Loucy (cell line): ENCODE measurements at regions not wholly inside any gene's neighbourhood (a gene's known extent, or its start where the extent isn't known, plus 50 kb on each side); places are given as distances from the start of the nearest gene placed in this dataset.

Experiments
- H2AFZ ChIP-seq: fragments of 200-600 bp; sonication (generic); 2 replicates; pipeline ENCODE4 v1.6.0; 2016; ENCODE audit warnings: antibody characterized with exemption, mild to moderate bottlenecking, low read length, moderate library complexity
- H3F3A ChIP-seq: fragments of 200-600 bp; 2 replicates; pipeline ENCODE4 v1.6.0; 2016; ENCODE audit warnings: antibody characterized with exemption, low read depth, mild to moderate bottlenecking
- H3K27me3 ChIP-seq: fragments of 200-600 bp; sonication (generic); 2 replicates; pipeline ENCODE4 v1.6.1; 2014; ENCODE audit warnings: low read length, mild to moderate bottlenecking; ENCODE audit not compliant: insufficient read depth, poor library complexity, severe bottlenecking
- H3K36me3 ChIP-seq: fragments of 200-600 bp; sonication (generic); 2 replicates; pipeline ENCODE4 v1.6.1; 2016; ENCODE audit warnings: low read length; ENCODE audit not compliant: insufficient read depth
- H3K4me1 ChIP-seq: fragments of 200-600 bp; sonication (generic); 2 replicates; pipeline ENCODE4 v1.5.1; 2014; ENCODE audit warnings: low read length, mild to moderate bottlenecking; ENCODE audit not compliant: insufficient read depth, poor library complexity, severe bottlenecking
- H3K4me2 ChIP-seq: fragments of 200-600 bp; sonication (generic); 2 replicates; pipeline ENCODE4 v1.6.0; 2014; ENCODE audit warnings: antibody characterized with exemption, low read length, low read depth, mild to moderate bottlenecking; ENCODE audit not compliant: poor library complexity, severe bottlenecking
- H3K4me3 ChIP-seq: fragments of 200-600 bp; sonication (generic); 2 replicates; pipeline ENCODE4 v1.5.1; 2014; ENCODE audit warnings: low read length, mild to moderate bottlenecking, mixed read lengths; ENCODE audit not compliant: poor library complexity, severe bottlenecking
- H3K79me2 ChIP-seq: fragments of 200-600 bp; sonication (generic); 2 replicates; pipeline ENCODE4 v1.6.1; 2014; ENCODE audit warnings: low read length; ENCODE audit not compliant: insufficient read depth
- H3K9ac ChIP-seq: fragments of 200-600 bp; sonication (generic); 2 replicates; pipeline ENCODE4 v1.6.0; 2014; ENCODE audit warnings: mild to moderate bottlenecking, low read depth, low read length, moderate library complexity; ENCODE audit not compliant: poor library complexity, severe bottlenecking
- H3K9me2 ChIP-seq: fragments of 200-600 bp; sonication (generic); replicated peaks from 2 replicates; pipeline ENCODE4 v1.6.1; 2016; ENCODE audit warnings: low read depth, low read length, mixed read lengths
- H3K9me3 ChIP-seq: fragments of 200-600 bp; sonication (generic); 2 replicates; pipeline ENCODE4 v1.6.1; 2014; ENCODE audit warnings: mild to moderate bottlenecking, antibody characterized with exemption, low read length, low read depth; ENCODE audit not compliant: insufficient read depth
- H4K20me1 ChIP-seq: fragments of 200-600 bp; sonication (generic); 2 replicates; pipeline ENCODE4 v1.6.0; 2014; ENCODE audit warnings: antibody characterized with exemption, low read length, mild to moderate bottlenecking; ENCODE audit not compliant: insufficient read depth, poor library complexity, severe bottlenecking
- CTCF ChIP-seq: fragments of 200-600 bp; sonication (generic); conservative IDR thresholded peaks from 2 replicates; pipeline ENCODE4 v1.5.1; 2014; ENCODE audit warnings: mild to moderate bottlenecking, antibody characterized with exemption, low read length
- EZH2phosphoT487 ChIP-seq: fragments of 200-600 bp; IDR thresholded peaks from 2 replicates; pipeline ENCODE4 v1.6.1; 2018; ENCODE audit warnings: antibody characterized with exemption, mild to moderate bottlenecking, moderate library complexity, borderline replicate concordance

GRCh38 chr18:66325251-66325650, 278.6 kb downstream of the CDH19 start:
- no peaks in the 10 kb centered on the region for H3K9me2 ChIP-seq
- H3K9me3 ChIP-seq, result no peaks in the 10 kb centered on the region
- H3K4me2 ChIP-seq, result no peak overlapping the region
- H3K9ac ChIP-seq, result no peak overlapping the region
- H2AFZ ChIP-seq, result no peak overlapping the region
- H4K20me1 ChIP-seq, result no peaks in the 10 kb centered on the region
- no peaks in the 10 kb centered on the region for H3K4me1 ChIP-seq
- TF ChIP-seq EZH2phosphoT487, result no peak
- no peak for TF ChIP-seq CTCF
- no peaks in the 10 kb centered on the region for H3K27me3 ChIP-seq
- H3K36me3 ChIP-seq, result no peaks in the 10 kb centered on the region
- no peak overlapping the region for H3K4me3 ChIP-seq
- H3F3A ChIP-seq, result no peaks in the 10 kb centered on the region
- H3K79me2 ChIP-seq, result no peaks in the 10 kb centered on the region

GRCh38 chr18:66324616-66325015, 279.3 kb downstream of the CDH19 start:
- no peaks in the 10 kb centered on the region for H3K79me2 ChIP-seq
- no peaks in the 10 kb centered on the region for H3K27me3 ChIP-seq
- H4K20me1 ChIP-seq, result no peaks in the 10 kb centered on the region
- H3K9me3 ChIP-seq, result no peaks in the 10 kb centered on the region
- H3K36me3 ChIP-seq, result no peaks in the 10 kb centered on the region
- H3K4me3 ChIP-seq, result no peak overlapping the region
- no peaks in the 10 kb centered on the region for H3F3A ChIP-seq
- H2AFZ ChIP-seq, result no peak overlapping the region
- TF ChIP-seq CTCF (no peak), EZH2phosphoT487 (no peak)
- H3K4me2 ChIP-seq, result no peak overlapping the region
- no peak overlapping the region for H3K9ac ChIP-seq
- H3K4me1 ChIP-seq, result no peaks in the 10 kb centered on the region
- H3K9me2 ChIP-seq, result no peaks in the 10 kb centered on the region

GRCh38 chr18:66317243-66318090, 286.4 kb downstream of the CDH19 start:
- H3K27me3 ChIP-seq, result no peaks in the 10 kb centered on the region
- no peak overlapping the region for H3K9ac ChIP-seq
- H3K9me2 ChIP-seq, result no peaks in the 10 kb centered on the region
- no peaks in the 10 kb centered on the region for H3K36me3 ChIP-seq
- no peaks in the 10 kb centered on the region for H4K20me1 ChIP-seq
- no peak overlapping the region for H2AFZ ChIP-seq
- H3F3A ChIP-seq, result no peaks in the 10 kb centered on the region
- no peaks in the 10 kb centered on the region for H3K4me1 ChIP-seq
- H3K79me2 ChIP-seq, result no peaks in the 10 kb centered on the region
- H3K4me3 ChIP-seq, result no peak overlapping the region
- TF ChIP-seq CTCF (no peak), EZH2phosphoT487 (no peak)
- H3K9me3 ChIP-seq, result no peaks in the 10 kb centered on the region
- H3K4me2 ChIP-seq, result no peak overlapping the region
